Pulmonary artery endothelial cell (primary cell): ENCODE measurements at regions not wholly inside any gene's neighbourhood (a gene's known extent, or its start where the extent isn't known, plus 50 kb on each side); places are given as distances from the start of the nearest gene placed in this dataset.
"Not testable (repeated sequence)": the region's sequence is repeated elsewhere in the genome, so short reads cannot be mapped to it uniquely, and the experiment has no call there.

Source experiments
- DNase-seq: peaks from one replicate; pipeline ENCODE4 v3.0.0-alpha.2; 2011; ENCODE audit warnings: low read depth, low spot score

GRCh38 chr15:95170561-95171380 is 939.4 kb downstream of the MCTP2 start:
- DNase-seq = no peak

GRCh38 chr15:95171564-95171963 is 940.2 kb downstream of the MCTP2 start:
- no peak for DNase-seq

DNA sequence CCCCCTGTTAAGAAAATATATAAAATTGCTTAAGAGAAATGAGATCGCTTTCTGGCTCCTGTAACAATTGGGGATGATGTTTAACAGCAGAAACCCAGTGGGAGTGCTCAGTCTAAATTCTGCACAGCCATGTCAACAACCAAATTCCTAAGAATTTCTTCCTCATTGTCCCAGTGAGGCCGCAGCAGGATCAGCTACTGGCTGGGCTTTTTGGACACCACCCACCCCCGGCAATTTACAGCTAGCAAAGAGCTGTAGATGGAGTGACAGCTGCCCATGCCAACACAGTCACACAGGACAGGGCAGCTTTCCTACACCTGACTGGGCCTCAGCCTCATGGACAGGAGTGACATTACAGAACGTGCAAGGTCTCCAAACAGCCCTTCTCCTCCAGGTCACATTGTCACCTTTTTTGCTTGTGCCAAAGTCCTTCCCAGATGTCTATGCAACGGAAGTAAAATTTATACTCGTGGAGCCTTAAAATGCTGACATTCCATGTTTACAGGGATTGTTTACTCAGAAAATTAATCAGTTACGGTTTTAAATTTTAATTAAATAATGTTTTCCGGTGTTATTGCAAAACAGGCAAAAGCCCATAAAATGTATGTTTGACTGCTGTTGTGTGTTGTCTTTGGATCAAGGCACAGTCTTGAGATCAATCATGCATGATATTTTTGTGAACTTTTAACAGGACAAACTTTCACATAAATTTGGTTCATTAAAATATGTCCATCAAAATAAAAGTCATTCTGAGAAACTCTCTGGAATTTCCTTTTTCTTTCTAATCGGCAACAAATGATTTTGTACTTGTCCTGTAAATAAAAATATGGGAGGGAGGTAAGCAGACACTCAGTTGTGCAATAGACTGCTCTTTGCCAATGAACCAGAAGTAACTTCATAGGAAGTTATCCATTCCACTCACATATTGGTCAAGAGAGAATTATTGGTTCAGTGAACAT is 943.2 kb downstream of the MCTP2 start:
- peak; percentile 53 for DNase-seq

DNA sequence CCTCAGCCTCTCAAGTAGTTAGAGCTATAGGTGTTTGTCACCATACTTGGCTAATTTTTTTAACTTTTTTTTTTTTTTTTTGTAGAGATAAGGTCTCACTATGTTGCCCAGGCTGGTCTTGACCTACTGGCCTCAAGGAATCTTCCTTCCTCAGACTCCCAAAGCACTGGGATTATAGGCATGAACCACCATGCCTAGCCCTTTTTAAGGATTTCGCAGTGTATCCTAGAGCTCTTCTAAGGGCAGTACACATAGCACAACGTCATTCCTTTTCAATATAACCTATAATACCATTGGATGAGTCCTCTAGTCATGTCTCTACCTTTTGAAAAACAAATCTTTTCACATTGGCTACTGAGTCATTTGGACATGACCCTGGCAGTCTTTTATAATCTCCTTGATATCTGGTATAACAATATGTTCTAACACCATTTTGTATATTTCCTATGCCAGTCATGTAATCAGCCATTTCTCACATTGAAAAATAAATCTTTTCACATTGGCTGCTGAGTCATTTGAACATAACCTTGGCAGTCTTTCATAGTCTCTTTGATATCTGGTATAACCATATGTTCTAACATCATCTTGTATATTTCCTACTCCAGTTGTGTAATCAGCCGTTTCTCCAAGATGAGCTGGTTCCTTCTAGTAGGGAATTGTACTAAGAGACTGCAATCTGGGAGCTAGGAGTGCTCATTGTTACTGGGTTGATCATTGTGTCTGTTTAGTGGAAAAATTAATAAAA is 944.7 kb downstream of the MCTP2 start:
- peak; percentile 89 for DNase-seq

GRCh38 chr15:95176794-95177577 is 945.6 kb downstream of the MCTP2 start:
- peak; percentile 13 for DNase-seq

DNA sequence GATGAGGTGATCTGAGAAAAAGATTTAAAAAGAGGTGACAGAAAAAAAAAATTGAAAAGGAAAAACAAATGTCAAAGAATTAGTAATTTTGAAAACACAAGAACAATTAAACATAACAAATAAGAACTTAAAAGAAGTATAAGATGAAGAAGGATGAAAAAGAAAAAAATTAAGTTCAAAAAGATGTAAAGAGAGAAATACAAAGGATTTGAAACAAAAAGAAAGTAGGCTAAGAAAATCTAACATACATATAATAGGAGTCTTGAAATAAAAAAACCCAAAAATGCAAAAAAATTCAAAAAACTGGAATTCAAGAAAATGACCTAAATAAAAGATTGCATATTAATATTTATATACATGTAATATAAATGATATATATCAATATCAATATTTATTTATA is 949.2 kb downstream of the MCTP2 start:
- DNase-seq = no peak

DNA sequence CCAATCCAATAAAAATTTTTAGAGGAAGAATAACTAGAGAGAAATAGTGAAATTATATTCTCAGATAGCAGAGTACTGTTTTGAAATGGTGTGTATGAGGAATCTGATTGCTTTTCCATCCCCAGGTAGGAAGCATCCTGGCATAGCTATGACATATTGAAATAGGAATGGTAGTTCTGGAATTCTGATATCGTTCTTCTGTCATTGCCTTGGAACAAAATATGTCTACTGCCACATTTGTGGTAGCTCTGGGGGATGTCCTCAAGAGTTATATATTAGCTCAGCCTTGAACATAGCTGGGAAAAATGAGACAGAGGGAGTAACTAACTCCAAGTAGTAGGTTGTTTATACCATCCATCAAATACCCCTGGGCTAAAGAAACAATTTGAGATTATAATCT is 950.7 kb downstream of the MCTP2 start:
- no peak for DNase-seq

DNA sequence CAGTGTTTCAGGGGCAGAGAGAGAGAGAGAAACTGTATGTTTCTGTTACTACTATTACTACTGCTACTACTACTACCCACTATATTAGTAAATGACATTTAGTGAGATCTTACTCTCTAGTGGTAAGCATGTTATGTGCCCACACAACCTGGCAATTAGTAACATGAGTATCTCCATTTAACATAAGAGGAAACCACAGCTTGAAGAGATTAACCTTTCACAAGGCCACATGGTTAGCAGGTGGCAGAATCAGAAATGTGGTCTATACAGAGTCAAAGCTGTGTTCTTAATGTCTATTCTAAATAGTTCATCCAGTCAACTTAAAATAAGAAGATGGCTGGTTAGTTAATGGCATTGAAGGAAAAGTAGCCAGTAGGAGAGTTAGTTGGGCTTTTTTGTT is 961.6 kb downstream of the MCTP2 start:
- DNase-seq = no peak

GRCh38 chr15:95194746-95195145 is 963.4 kb downstream of the MCTP2 start:
- no peak for DNase-seq

DNA sequence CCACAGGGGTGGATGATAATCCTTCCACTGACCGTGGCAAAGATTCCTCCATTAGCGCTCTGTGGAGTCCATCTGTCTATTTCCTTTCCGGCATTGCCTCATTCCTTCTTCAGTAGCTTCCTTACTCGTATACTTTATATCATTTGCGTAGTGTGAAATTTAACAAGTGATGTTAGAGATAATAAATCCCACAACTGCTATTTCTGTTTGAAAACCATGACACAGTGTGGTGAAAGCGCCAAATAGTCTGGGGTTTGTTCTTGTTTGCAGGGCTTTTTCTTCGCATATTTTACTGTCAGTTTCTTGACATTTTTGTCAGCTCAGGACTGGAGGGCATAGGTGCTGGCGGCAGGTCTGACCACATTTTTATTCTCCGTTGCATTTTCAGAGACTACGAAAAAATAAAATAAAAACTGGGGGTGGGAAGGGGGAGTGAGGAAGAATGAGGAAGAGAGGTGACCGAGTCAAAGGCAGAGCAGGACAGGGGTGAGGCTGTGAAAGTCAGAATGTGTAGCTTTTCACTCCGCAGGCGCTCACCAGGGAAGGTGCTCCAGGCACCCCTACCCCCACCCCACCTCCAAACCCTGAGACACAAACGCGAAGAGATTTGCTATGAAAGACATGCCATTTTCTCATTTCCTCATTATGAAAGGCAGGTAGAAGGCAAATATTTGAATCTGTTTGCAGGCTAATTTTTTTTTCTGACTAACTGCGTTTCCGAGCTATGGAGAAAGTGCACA is 965.0 kb downstream of the MCTP2 start:
- DNase-seq = no peak

GRCh38 chr15:95202569-95203349 is 971.4 kb downstream of the MCTP2 start:
- no peak for DNase-seq

- no peak for DNase-seq
Measured at GRCh38 chr15:95205077-95205476, 973.7 kb downstream of the MCTP2 start.

GRCh38 chr15:95205830-95206229 is 974.5 kb downstream of the MCTP2 start:
- not testable (repeated sequence) for DNase-seq

DNA sequence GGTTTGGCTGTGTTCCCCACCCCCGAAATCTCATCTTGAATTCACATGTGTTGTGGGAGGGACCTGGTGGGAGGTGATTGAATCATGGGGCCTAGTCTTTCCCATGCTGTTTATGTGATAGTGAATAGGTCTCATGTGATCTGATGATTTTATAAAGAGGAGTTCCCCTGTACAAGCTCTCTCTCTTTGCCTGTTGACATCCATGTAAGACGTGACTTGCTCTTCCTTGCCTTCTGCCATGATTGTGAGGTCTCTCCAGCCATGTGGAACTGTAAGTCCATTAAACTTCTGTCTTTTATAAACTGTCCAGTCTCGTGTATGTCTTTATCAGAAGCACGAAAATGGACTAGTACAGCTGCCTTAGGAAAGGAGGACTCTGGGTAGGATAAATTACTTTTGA is 976.7 kb downstream of the MCTP2 start:
- DNase-seq = no peak

GRCh38 chr15:95208988-95209387 is 977.6 kb downstream of the MCTP2 start:
- peak; percentile 17 for DNase-seq

- DNase-seq = no peak
Measured at GRCh38 chr15:95210436-95210981, 979.1 kb downstream of the MCTP2 start.

GRCh38 chr15:95215017-95215416 is 983.7 kb downstream of the MCTP2 start:
- no peak for DNase-seq

DNA sequence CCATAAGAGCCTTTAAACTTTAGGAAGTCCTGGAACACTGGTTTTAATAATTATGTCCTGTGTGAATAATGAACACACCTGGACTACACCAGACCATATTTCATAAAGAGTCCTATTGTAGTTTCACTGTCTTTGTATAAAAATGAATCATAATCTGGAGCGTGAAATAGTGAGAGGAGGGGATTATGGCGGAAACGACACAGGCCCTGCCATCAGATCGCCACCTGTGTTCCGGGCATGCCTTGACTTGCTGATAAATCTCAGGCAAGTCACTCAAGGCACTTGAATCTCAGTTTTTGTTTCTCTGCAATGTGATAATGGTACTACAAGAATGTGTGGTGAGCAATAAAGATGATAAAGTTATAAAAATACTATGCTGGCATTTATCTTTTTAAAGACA is 995.5 kb downstream of the MCTP2 start:
- DNase-seq = no peak

DNA sequence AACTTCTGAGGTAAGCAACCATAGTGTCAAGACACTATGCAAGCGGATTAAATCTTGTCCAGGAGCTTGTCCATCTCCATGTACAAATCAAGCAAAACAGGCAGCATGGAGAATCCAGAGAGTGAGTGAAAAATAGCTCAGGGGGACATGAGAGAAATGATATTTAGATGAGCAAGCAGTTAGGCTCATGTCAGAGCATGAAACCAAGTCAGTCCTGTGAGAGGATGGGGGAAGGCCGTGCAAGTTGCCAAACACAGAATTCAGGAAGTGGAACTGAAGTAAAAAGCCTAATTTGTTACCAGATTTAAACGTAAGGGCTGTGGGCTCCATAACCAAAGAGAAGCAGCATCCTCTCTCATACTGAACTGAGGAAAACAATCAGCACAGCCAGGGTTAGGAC is 995.9 kb downstream of the MCTP2 start:
- no peak for DNase-seq
